ENCODE measurements at regions not wholly inside any gene's neighbourhood (a gene's known extent, or its start where the extent isn't known, plus 50 kb on each side); places are given as distances from the start of the nearest gene placed in this dataset.

- no peak for DNase-seq
These were observed 514.6 kb downstream of the TLE4 start for GRCh38 chr9:80086386-80086785.

GRCh38 chr9:80085668-80086067 lies 513.9 kb downstream of the TLE4 start:
- DNase-seq, result no peak

GRCh38 chr9:80082213-80082612 lies 510.4 kb downstream of the TLE4 start:
- DNase-seq, result no peak

GRCh38 chr9:80078826-80079225 lies 507.1 kb downstream of the TLE4 start:
- no peak for DNase-seq

GRCh38 chr9:80077059-80077458 lies 505.3 kb downstream of the TLE4 start:
- DNase-seq, result no peak

GRCh38 chr9:80076162-80076561 lies 504.4 kb downstream of the TLE4 start:
- DNase-seq, result no peak

GRCh38 chr9:80074439-80074838 lies 502.7 kb downstream of the TLE4 start:
- DNase-seq, result no peak

- no peak for DNase-seq
These were observed 500.7 kb downstream of the TLE4 start for GRCh38 chr9:80072451-80072850.

- no peak for DNase-seq
These were observed 498.4 kb downstream of the TLE4 start for GRCh38 chr9:80070071-80070742.

- DNase-seq, result no peak
These were observed 495.2 kb downstream of the TLE4 start for GRCh38 chr9:80066931-80067330.

- DNase-seq, result no peak
These were observed 490.8 kb downstream of the TLE4 start for GRCh38 chr9:80062567-80062966.

GRCh38 chr9:80061940-80062339 lies 490.2 kb downstream of the TLE4 start:
- peak; percentile 56 for DNase-seq

GRCh38 chr9:80061096-80061495 lies 489.3 kb downstream of the TLE4 start:
- DNase-seq, result no peak

- DNase-seq, result no peak
These were observed 488.2 kb downstream of the TLE4 start for GRCh38 chr9:80059979-80060378.

GRCh38 chr9:80059191-80059590 lies 487.4 kb downstream of the TLE4 start:
- no peak for DNase-seq

GRCh38 chr9:80052830-80053229 lies 481.1 kb downstream of the TLE4 start:
- no peak for DNase-seq

- peak; percentile 19 for DNase-seq
These were observed 477.5 kb downstream of the TLE4 start for GRCh38 chr9:80049096-80049782.

- no peak for DNase-seq
These were observed 474.7 kb downstream of the TLE4 start for GRCh38 chr9:80046481-80046880.

GRCh38 chr9:80041821-80042220 lies 470.1 kb downstream of the TLE4 start:
- DNase-seq, result no peak

GRCh38 chr9:80040457-80040856 lies 468.7 kb downstream of the TLE4 start:
- no peak for DNase-seq

GRCh38 chr9:80030801-80031200 lies 459.0 kb downstream of the TLE4 start:
- peak; percentile 4 for DNase-seq

GRCh38 chr9:80028501-80028900 lies 456.7 kb downstream of the TLE4 start:
- no peak for DNase-seq

- DNase-seq, result no peak
These were observed 454.2 kb downstream of the TLE4 start for GRCh38 chr9:80025796-80026520.

- no peak for DNase-seq
These were observed 453.4 kb downstream of the TLE4 start for GRCh38 chr9:80025131-80025530.
